AG04449 (cell line): ENCODE measurements at regions not wholly inside any gene's neighbourhood (a gene's known extent, or its start where the extent isn't known, plus 50 kb on each side); places are given as distances from the start of the nearest gene placed in this dataset.
"Not testable (repeated sequence)": the region's sequence is repeated elsewhere in the genome, so short reads cannot be mapped to it uniquely, and the experiment has no call there.

Experiments used
- CTCF ChIA-PET: fragments of 350-600 bp; formaldehyde crosslinking; extraction: SDS; loops from one replicate; lab custom pipeline; 2021; ENCODE audit warnings: antibody characterized with exemption; lab: Yijun Ruan, JAX
- POLR2A ChIA-PET: fragments of 400-600, 350-600 bp; formaldehyde crosslinking; extraction: SDS; loops from one replicate; lab custom pipeline; 2020; ENCODE audit warnings: antibody characterized with exemption, inconsistent platforms; lab: Yijun Ruan, JAX
- DNase-seq: peaks from one replicate; pipeline ENCODE4 v3.0.0-alpha.2; 2010; ENCODE audit warnings: low read depth, low spot score
- H3K4me3 ChIP-seq: 2 replicates; pipeline ENCODE4 v1.5.1; 2011; ENCODE audit warnings: low read depth, mild to moderate bottlenecking, control low read depth, low read length
- TF ChIP-seq, protein P1 (sequence below): IDR thresholded peaks from one replicate; pipeline ENCODE4 v1.5.1; 2011; ENCODE audit warnings: mild to moderate bottlenecking, moderate library complexity, low read length, control low read depth, inconsistent platforms; ENCODE audit not compliant: insufficient read depth; ENCODE audit errors: missing control alignments

DNA sequence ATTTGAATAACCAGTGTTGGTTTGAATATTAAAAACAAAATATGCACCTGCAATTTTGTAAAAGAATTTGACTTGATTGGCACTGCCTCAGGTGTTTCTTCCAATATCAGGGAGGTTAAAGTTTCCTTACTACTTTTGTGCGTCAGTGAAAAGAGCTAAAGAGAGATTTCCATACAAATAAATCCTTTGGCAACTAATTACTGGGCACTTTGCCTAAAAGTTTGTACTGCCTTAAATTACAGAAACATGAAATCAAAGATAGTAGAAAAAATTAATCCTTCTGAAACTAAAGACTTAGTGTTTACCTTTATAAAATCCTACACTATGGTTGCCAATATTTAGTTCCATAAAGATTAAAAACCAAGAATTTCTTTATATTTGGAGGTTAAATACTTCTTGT is 72.5 kb downstream of the DNAJB9 start:
- ChIA-PET POLR2A (no interaction called here), CTCF (no interaction called here)
- no peak for DNase-seq
- TF ChIP-seq, protein P1, sequence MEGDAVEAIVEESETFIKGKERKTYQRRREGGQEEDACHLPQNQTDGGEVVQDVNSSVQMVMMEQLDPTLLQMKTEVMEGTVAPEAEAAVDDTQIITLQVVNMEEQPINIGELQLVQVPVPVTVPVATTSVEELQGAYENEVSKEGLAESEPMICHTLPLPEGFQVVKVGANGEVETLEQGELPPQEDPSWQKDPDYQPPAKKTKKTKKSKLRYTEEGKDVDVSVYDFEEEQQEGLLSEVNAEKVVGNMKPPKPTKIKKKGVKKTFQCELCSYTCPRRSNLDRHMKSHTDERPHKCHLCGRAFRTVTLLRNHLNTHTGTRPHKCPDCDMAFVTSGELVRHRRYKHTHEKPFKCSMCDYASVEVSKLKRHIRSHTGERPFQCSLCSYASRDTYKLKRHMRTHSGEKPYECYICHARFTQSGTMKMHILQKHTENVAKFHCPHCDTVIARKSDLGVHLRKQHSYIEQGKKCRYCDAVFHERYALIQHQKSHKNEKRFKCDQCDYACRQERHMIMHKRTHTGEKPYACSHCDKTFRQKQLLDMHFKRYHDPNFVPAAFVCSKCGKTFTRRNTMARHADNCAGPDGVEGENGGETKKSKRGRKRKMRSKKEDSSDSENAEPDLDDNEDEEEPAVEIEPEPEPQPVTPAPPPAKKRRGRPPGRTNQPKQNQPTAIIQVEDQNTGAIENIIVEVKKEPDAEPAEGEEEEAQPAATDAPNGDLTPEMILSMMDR = no peak
- no peak overlapping the region for H3K4me3 ChIP-seq

DNA sequence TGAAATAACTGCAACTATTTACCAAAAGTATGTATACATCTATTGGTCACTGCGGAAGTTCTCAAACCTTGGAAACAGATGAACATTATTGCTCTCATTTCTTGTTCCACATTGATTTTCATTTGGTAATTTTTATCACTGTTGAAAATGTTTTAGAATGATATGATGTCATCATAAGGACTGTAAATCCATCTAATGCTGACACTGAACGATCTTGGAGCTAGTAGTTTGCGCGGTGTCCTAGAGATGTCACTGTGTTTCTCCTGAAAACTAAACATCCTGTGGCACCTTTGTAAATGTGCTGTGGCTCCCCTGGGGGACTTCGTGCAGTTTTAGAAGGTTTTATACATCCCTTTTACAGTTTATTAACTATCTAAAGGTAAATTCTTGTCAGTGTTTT is 73.5 kb downstream of the DNAJB9 start:
- ChIA-PET POLR2A (no interaction called here), CTCF (no interaction called here)

DNA sequence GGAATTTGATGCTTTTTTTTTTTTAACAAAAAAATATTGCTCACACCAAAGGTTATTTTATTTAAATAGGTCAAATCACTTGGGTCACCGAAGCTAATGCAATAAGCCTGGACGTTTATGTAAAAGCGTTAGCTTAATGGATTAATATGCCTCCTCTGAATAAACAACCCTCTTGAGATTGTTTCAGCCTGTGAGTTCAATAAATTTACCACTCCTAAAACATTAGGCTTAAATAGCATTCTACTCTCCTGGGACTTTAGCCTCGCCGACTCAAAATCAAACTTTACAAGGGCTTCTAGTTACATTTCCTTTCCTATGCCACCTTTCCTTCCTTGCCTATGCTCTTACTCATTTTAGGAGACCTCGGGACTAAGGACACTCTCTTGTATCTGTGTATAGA is 79.3 kb downstream of the DNAJB9 start:
- ChIA-PET POLR2A (no interaction called here), CTCF (no interaction called here)
- no peak for DNase-seq
- TF ChIP-seq, protein P1 = no peak
- H3K4me3 ChIP-seq = no peak overlapping the region

More for the DNA sequence above, 73.5 kb downstream of the DNAJB9 start:
- no peak for DNase-seq
- TF ChIP-seq, protein P1 = no peak
- H3K4me3 ChIP-seq = no peak overlapping the region

- POLR2A ChIA-PET = no interaction called here
- TF ChIP-seq, protein P1 = no peak
- no peak overlapping the region for H3K4me3 ChIP-seq
- CTCF ChIA-PET = no interaction called here
- no peak for DNase-seq
Measured at GRCh38 chr7:108650467-108650866, 80.8 kb downstream of the DNAJB9 start.

DNA sequence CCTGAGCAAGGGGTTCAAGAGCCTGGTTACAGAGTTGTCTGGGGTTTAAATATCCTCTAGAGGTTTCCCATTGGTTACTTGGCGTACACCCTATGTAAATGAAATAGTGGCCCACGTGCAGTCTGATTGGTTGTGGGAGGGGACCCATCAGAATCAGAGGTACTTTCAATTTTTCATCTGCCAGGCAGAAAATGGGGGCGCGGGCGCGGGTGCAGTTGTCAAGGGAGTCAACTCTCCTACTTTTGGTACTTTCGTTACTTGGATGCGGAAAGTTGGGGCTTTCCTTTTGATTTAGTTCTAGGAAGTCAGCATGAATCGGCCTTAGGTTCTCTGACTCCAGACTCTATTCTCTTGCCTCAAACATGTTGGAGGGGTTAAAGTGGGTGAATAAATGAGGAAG is 83.2 kb downstream of the DNAJB9 start:
- H3K4me3 ChIP-seq = no peak overlapping the region
- TF ChIP-seq, protein P1 = no peak
- CTCF ChIA-PET = no interaction called here
- DNase-seq = no peak
- POLR2A ChIA-PET = no interaction called here

DNA sequence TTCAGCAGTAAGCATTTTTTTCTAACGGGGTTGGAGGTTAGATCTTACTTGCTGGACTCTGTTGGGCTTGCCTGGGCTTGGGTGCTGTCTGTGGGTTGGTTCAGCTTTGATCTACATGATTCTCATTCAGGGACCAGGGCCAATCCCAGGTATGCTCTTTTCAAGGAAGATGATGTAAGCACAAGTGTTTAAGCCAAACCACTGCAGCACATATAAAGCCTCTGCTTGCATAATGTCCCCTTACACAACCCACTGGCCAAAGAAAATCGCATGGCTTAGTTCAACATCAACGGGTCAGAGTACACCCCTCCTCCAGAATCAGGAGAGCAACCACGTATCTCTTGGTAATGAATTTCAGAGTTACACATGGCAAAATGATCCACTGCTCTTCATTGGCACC is 83.9 kb downstream of the DNAJB9 start:
- TF ChIP-seq, protein P1 = no peak
- H3K4me3 ChIP-seq = no peak overlapping the region
- DNase-seq = no peak
- ChIA-PET CTCF (no interaction called here), POLR2A (no interaction called here)

DNA sequence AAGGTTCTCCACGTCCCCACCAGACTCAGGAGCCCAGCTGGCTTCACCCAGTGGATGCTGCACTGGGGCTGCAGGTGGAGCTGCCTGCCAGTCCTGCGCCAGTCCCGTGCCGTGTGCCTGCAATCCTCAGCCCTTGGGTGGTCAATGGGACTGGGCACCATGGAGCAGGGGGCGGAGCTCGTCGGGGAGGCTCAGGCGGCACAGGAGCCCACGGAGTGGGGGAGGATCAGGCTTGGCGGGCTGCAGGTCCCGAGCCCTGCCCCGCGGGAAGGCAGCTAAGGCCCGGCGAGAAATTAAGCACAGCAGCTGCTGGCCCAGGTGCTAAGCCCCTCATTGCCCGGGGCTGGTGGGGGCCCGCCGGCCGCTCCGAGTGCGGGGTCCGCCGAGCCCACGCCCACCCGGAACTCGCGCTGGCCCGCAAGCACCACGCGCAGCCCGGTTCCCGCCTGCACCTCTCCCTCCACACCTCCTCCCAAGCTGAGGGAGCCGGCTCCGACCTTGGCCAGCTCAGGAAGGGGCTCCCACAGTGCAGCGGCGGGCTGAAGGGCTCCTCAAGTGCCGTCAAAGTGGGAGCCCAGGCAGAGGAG is 87.6 kb downstream of the DNAJB9 start:
- POLR2A ChIA-PET = not testable (repeated sequence)

More for the DNA sequence above, 87.6 kb downstream of the DNAJB9 start:
- DNase-seq, H3K4me3 ChIP-seq, CTCF ChIA-PET: not testable (repeated sequence)
